H1 (cell line): ENCODE measurements at regions not wholly inside any gene's neighbourhood (a gene's known extent, or its start where the extent isn't known, plus 50 kb on each side); places are given as distances from the start of the nearest gene placed in this dataset.

ENCODE experiments used
- CTCF ChIA-PET: fragments of 300-600 bp; sonication (Branson Sonifier 250); formaldehyde crosslinking; loops from one replicate; lab custom pipeline; 2021; ENCODE audit not compliant: partially characterized antibody; lab: Charles Lee
- POLR2A ChIA-PET: fragments of 300-600 bp; sonication (Branson Sonifier 250); formaldehyde crosslinking; loops from one replicate; lab custom pipeline; 2021; ENCODE audit warnings: inconsistent platforms; ENCODE audit not compliant: partially characterized antibody; lab: Charles Lee
- DNase-seq, 2 experiments: peaks; one replicate each; pipeline versions ENCODE4 v3.0.0 to v3.0.0-alpha.2; 2010 to 2022; ENCODE audit warnings: low spot score in 2 of 2, low read depth in 1 of 2, mixed read lengths in 1 of 2
- FAIRE-seq: peaks from 2 replicates; lab custom pipeline; 2011; peaks lifted over from hg19 to GRCh38; lab: Jason Lieb, UNC
- H2AFZ ChIP-seq: 2 replicates; pipeline ENCODE4 v1.8.1; 2012; ENCODE audit warnings: low read length, inconsistent platforms
- H2AK5ac ChIP-seq: 2 replicates; pipeline ENCODE4 v1.6.1; 2013; ENCODE audit warnings: low read depth, low read length
- H2BK120ac ChIP-seq: replicated peaks from 2 replicates; pipeline ENCODE3; 2013; ENCODE audit warnings: low read depth, low read length, inconsistent platforms
- H2BK12ac ChIP-seq: 2 replicates; pipeline ENCODE4 v1.6.1; 2013; ENCODE audit warnings: low read depth, low read length
- H2BK15ac ChIP-seq: 2 replicates; pipeline ENCODE4 v1.6.1; 2013; ENCODE audit warnings: low read length
- H2BK20ac ChIP-seq: 2 replicates; pipeline ENCODE4 v1.6.1; 2013; ENCODE audit warnings: low read length
- H2BK5ac ChIP-seq: 2 replicates; pipeline ENCODE4 v1.6.1; 2013; ENCODE audit warnings: low read depth, low read length
- H3K14ac ChIP-seq: 2 replicates; pipeline ENCODE4 v1.6.1; 2013; ENCODE audit warnings: inconsistent platforms; ENCODE audit not compliant: insufficient read length
- H3K18ac ChIP-seq: 2 replicates; pipeline ENCODE4 v1.6.1; 2013; ENCODE audit warnings: low read length; ENCODE audit errors: extremely low read depth
- H3K23ac ChIP-seq: 2 replicates; pipeline ENCODE4 v1.6.1; 2013; ENCODE audit warnings: inconsistent platforms; ENCODE audit not compliant: insufficient read length
- H3K23me2 ChIP-seq: 2 replicates; pipeline ENCODE4 v1.6.1; 2013; ENCODE audit warnings: low read depth, low read length
- H3K27ac ChIP-seq: 2 replicates; pipeline ENCODE4 v1.6.1; 2011; ENCODE audit warnings: low read depth, low read length, inconsistent platforms
- H3K27me3 ChIP-seq, 4 experiments: replicated peaks in 1 of 4; 1 replicate in 1 of 4; 2 replicates in 3 of 4; pipeline versions ENCODE4 v1.6.1 to v1.8.1; 2011 to 2013; ENCODE audit warnings: low read length in 3 of 4, mild to moderate bottlenecking in 3 of 4, inconsistent platforms in 2 of 4, mixed read lengths in 2 of 4, moderate library complexity in 1 of 4; ENCODE audit not compliant: control insufficient read depth in 3 of 4, insufficient read depth in 3 of 4; ENCODE audit errors: extremely low read depth in 1 of 4
- H3K36me3 ChIP-seq, 4 experiments: 2 replicates each; pipeline versions ENCODE4 v1.6.1 to v1.8.1; 2011 to 2013; ENCODE audit warnings: mild to moderate bottlenecking in 4 of 4, low read length in 3 of 4, moderate library complexity in 2 of 4, control low read depth in 1 of 4, inconsistent platforms in 1 of 4; ENCODE audit not compliant: insufficient read depth in 4 of 4, control insufficient read depth in 2 of 4
- H3K4ac ChIP-seq: replicated peaks from 2 replicates; pipeline ENCODE3; 2013; ENCODE audit warnings: low read length, low read depth, mixed read lengths, inconsistent platforms; ENCODE audit not compliant: insufficient read length
- H3K4me1 ChIP-seq, 4 experiments: replicated peaks in 1 of 4; 1 replicate in 1 of 4; 2 replicates in 3 of 4; pipeline versions ENCODE4 v1.6.1 to v1.8.1; 2011 to 2013; ENCODE audit warnings: low read length in 3 of 4, inconsistent platforms in 2 of 4, mixed read lengths in 1 of 4; ENCODE audit not compliant: insufficient read depth in 4 of 4, control insufficient read depth in 3 of 4
- H3K4me2 ChIP-seq, 2 experiments: 2 replicates each; pipeline versions ENCODE4 v1.6.1 to v1.8.1; 2011 to 2013; ENCODE audit warnings: low read depth in 2 of 2, low read length in 2 of 2, control low read depth in 1 of 2, inconsistent platforms in 1 of 2, mild to moderate bottlenecking in 1 of 2; ENCODE audit not compliant: insufficient read depth in 1 of 2
- H3K4me3 ChIP-seq, 4 experiments: fragments of 200-600, 300-600 bp in 1 of 4; sonication (generic), shearing (Covaris generic), sonication (Bioruptor Twin) in 1 of 4; 2 replicates each; pipeline versions ENCODE4 v1.5.1 to v1.8.1; 2011 to 2016; ENCODE audit warnings: low read length in 4 of 4, low read depth in 3 of 4, control low read depth in 2 of 4, inconsistent platforms in 2 of 4, mild to moderate bottlenecking in 2 of 4, mixed read lengths in 1 of 4, moderate library complexity in 1 of 4; ENCODE audit not compliant: insufficient read depth in 2 of 4; ENCODE audit errors: extremely low read depth in 1 of 4
- H3K56ac ChIP-seq: replicated peaks from 2 replicates; pipeline ENCODE3; 2013; ENCODE audit warnings: low read depth, mild to moderate bottlenecking, mixed read lengths, low read length, inconsistent platforms; ENCODE audit not compliant: insufficient read length
- H3K79me1 ChIP-seq: 2 replicates; pipeline ENCODE4 v1.6.1; 2013; ENCODE audit warnings: low read depth, low read length, control low read depth
- H3K79me2 ChIP-seq, 2 experiments: 2 replicates each; pipeline versions ENCODE4 v1.6.1 to v1.8.1; 2012 to 2013; ENCODE audit warnings: low read length in 2 of 2, mild to moderate bottlenecking in 2 of 2, inconsistent platforms in 1 of 2; ENCODE audit not compliant: insufficient read depth in 2 of 2, control insufficient read depth in 1 of 2
- H3K9ac ChIP-seq, 4 experiments: replicated peaks in 1 of 4; 1 replicate in 1 of 4; 2 replicates in 3 of 4; pipeline versions ENCODE4 v1.6.1 to v1.8.1; 2011 to 2013; ENCODE audit warnings: low read depth in 3 of 4, low read length in 3 of 4, control low read depth in 2 of 4, mild to moderate bottlenecking in 2 of 4, moderate library complexity in 2 of 4, inconsistent platforms in 1 of 4; ENCODE audit errors: extremely low read depth in 1 of 4
- H3K9me3 ChIP-seq, 2 experiments: 2 replicates each; pipeline versions ENCODE4 v1.6.1 to v1.8.1; 2012 to 2013; ENCODE audit warnings: mild to moderate bottlenecking in 2 of 2, moderate library complexity in 2 of 2, control low read depth in 1 of 2, inconsistent platforms in 1 of 2, low read depth in 1 of 2, low read length in 1 of 2, mixed read lengths in 1 of 2; ENCODE audit not compliant: insufficient read depth in 2 of 2
- H4K20me1 ChIP-seq, 2 experiments: replicated peaks in 1 of 2; 2 replicates each; pipeline versions ENCODE3 to v1.8.1; 2011 to 2013; ENCODE audit warnings: inconsistent platforms in 2 of 2, low read length in 2 of 2, mild to moderate bottlenecking in 1 of 2; ENCODE audit not compliant: insufficient read depth in 2 of 2, control insufficient read depth in 1 of 2
- H4K5ac ChIP-seq: 2 replicates; pipeline ENCODE4 v1.6.1; 2013; ENCODE audit warnings: low read length, low read depth, mixed read lengths, inconsistent platforms; ENCODE audit not compliant: insufficient read length
- H4K8ac ChIP-seq: 2 replicates; pipeline ENCODE4 v1.8.0; 2013; ENCODE audit warnings: mild to moderate bottlenecking, moderate library complexity, low read length, inconsistent platforms; ENCODE audit not compliant: insufficient read depth; ENCODE audit errors: extremely low read depth
- H4K91ac ChIP-seq: replicated peaks from 2 replicates; pipeline ENCODE3; 2013; ENCODE audit warnings: low read length, mixed read lengths, inconsistent platforms; ENCODE audit not compliant: insufficient read length
- CREB1 ChIP-seq: IDR thresholded peaks from 2 replicates; pipeline ENCODE4 v1.6.1; 2012; ENCODE audit warnings: inconsistent platforms
- JUN ChIP-seq: IDR thresholded peaks from 2 replicates; pipeline ENCODE4 v1.6.1; 2011; ENCODE audit warnings: low read depth, mild to moderate bottlenecking, improper control_type of control experiment, low read length
- KDM1A ChIP-seq: fragments of 200-600, 300-600 bp; sonication (generic); IDR thresholded peaks from 2 replicates; pipeline ENCODE4 v1.7.1; 2016; ENCODE audit warnings: mild to moderate bottlenecking, low read length, borderline replicate concordance
- KDM4A ChIP-seq: IDR thresholded peaks from one replicate; pipeline ENCODE4 v1.7.1; 2012; ENCODE audit warnings: low read depth, mild to moderate bottlenecking, moderate library complexity, low read length, inconsistent platforms; ENCODE audit not compliant: severe bottlenecking
- NANOG ChIP-seq: IDR thresholded peaks from 2 replicates; pipeline ENCODE4 v1.6.1; 2011; ENCODE audit warnings: low read length, low read depth, mild to moderate bottlenecking, inconsistent platforms; ENCODE audit not compliant: insufficient read depth, poor library complexity, severe bottlenecking
- PHF8 ChIP-seq: fragments of 200-600 bp; sonication (generic); conservative IDR thresholded peaks from 2 replicates; pipeline ENCODE4 v1.7.1; 2012; ENCODE audit warnings: low read depth, mild to moderate bottlenecking, inconsistent platforms, low read length, moderate library complexity
- SAP30 ChIP-seq: fragments of 300-600 bp; sonication (generic); IDR thresholded peaks from 2 replicates; pipeline ENCODE4 v1.7.1; 2012; ENCODE audit warnings: low read length, moderate library complexity, mild to moderate bottlenecking, inconsistent platforms; ENCODE audit not compliant: insufficient read depth, insufficient replicate concordance
- SP1 ChIP-seq: IDR thresholded peaks from 2 replicates; pipeline ENCODE4 v1.6.1; 2011; ENCODE audit warnings: low read depth, low read length
- SP2 ChIP-seq: IDR thresholded peaks from 2 replicates; pipeline ENCODE4 v1.6.1; 2012; ENCODE audit warnings: mild to moderate bottlenecking, low read length, inconsistent platforms
- SUZ12 ChIP-seq: fragments of 200-600 bp; sonication (generic); IDR thresholded peaks from 2 replicates; pipeline ENCODE4 v1.6.1; 2012; ENCODE audit warnings: mild to moderate bottlenecking, inconsistent platforms, low read length, moderate library complexity, mixed read lengths
- YY1 ChIP-seq: IDR thresholded peaks from 2 replicates; pipeline ENCODE4 v1.6.1; 2011; ENCODE audit warnings: low read depth, mild to moderate bottlenecking, low read length
- WGBS, 2 experiments: shearing (Covaris generic) in 1 of 2; methylation state at CpG; one replicate each; pipeline versions ENCODE4 v1.1.6 to v1.1.7; 2013 to 2015; ENCODE audit warnings: low lambda C conversion rate in 2 of 2, mixed read lengths in 2 of 2, inconsistent platforms in 1 of 2, low coverage in 1 of 2, missing lambda C conversion rate in 1 of 2; ENCODE audit not compliant: insufficient replicate concordance in 2 of 2, insufficient coverage in 1 of 2, insufficient read length in 1 of 2; ENCODE audit errors: extremely low coverage in 1 of 2, missing lambda C conversion rate in 1 of 2; 5-methylcytosine and 5-hydroxymethylcytosine counted together
- TF ChIP-seq, protein P1 (sequence below), 3 experiments: IDR thresholded peaks; 1 replicate in 2 of 3; 2 replicates in 1 of 3; pipeline versions ENCODE4 v1.5.1 to v1.6.1; 2011; ENCODE audit warnings: low read length in 3 of 3, mild to moderate bottlenecking in 3 of 3, inconsistent platforms in 2 of 3, low read depth in 1 of 3, moderate library complexity in 1 of 3; ENCODE audit not compliant: insufficient read depth in 1 of 3; ENCODE audit errors: control extremely low read depth in 1 of 3

DNA sequence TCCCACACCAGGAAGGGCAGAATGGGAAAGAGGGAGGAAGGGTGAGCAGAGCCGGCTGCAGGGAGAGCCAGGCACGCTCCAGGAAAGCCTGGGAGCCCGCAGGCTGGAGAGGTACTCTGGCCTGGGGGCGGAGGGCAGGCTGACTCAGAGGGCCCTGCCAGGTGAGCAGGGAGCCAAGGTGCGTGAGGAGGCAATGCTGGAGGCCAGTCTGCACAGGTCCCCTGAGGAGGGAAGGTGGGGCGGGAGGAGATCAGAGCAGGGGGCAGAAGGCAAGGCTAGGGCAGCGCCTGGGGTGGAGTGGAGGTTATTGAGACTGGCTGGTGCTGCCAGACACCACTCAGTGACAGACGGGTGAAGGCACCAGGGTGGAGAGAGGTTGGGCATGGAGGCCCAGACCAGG, 385.0 kb downstream of the BCL11B start:
- FAIRE-seq (no peak), DNase-seq (no peak)
- H4K8ac ChIP-seq = no peak overlapping the region
- H2BK20ac ChIP-seq = 0 out of 2 replicates have a peak overlapping the region, but pooled peaks have one; percentile 48
- H2BK12ac ChIP-seq = no peak overlapping the region; the same call in 1 of the 2 replicates
- H3K4me3 ChIP-seq = no peak overlapping the region
- H3K18ac ChIP-seq = 0 out of 2 replicates have a peak overlapping the region, but pooled peaks have one; percentile 24
- H3K79me1 ChIP-seq = no peaks in the 10 kb centered on the region
- POLR2A ChIA-PET = no interaction called here
- no peaks in the 10 kb centered on the region for H3K23me2 ChIP-seq
- no peaks in the 10 kb centered on the region for H3K79me2 ChIP-seq
- no peak overlapping the region; the same call in 1 of the 2 replicates for H2BK5ac ChIP-seq
- no peak overlapping the region for H3K4ac ChIP-seq
- H3K36me3 ChIP-seq = no peaks in the 10 kb centered on the region
- no peak overlapping the region for H3K9ac ChIP-seq
- no peak overlapping the region for H4K91ac ChIP-seq
- H3K27me3 ChIP-seq = no peaks in the 10 kb centered on the region
- no peak overlapping the region for H3K14ac ChIP-seq
- H3K56ac ChIP-seq = no peak overlapping the region
- peaks cover 0 to 7% (median 3%) of the 10 kb centered on the region in 4 experiments; a peak in 1 of 7 replicates for H3K4me1 ChIP-seq
- no peak overlapping the region for H2BK15ac ChIP-seq
- no peak overlapping the region for H2AK5ac ChIP-seq
- CTCF ChIA-PET = no interaction called here
- no peak overlapping the region for H2AFZ ChIP-seq
- no peak overlapping the region for H4K5ac ChIP-seq
- 88% methylated on average over 8 of the region's 8 CpGs; no CpG with 5 or more reads in 1 of the 2 experiments for WGBS, 2 experiments
- H3K23ac ChIP-seq = no peak overlapping the region
- H3K4me2 ChIP-seq = no peak overlapping the region
- no peak overlapping the region for H3K27ac ChIP-seq
- H2BK120ac ChIP-seq = no peak overlapping the region
- no peaks in the 10 kb centered on the region for H4K20me1 ChIP-seq
- H3K9me3 ChIP-seq = peaks cover 4 to 5% of the 10 kb centered on the region in 2 experiments; a peak in 2 of 4 replicates
- TF ChIP-seq CREB1 = no peak
- no peak for TF ChIP-seq NANOG
- no peak for TF ChIP-seq SP2
- no peak for TF ChIP-seq SUZ12
- no peak for TF ChIP-seq SP1
- no peak for TF ChIP-seq PHF8
- TF ChIP-seq JUN = no peak
- no peak for TF ChIP-seq KDM4A
- no peak for TF ChIP-seq YY1
- TF ChIP-seq, protein P1, sequence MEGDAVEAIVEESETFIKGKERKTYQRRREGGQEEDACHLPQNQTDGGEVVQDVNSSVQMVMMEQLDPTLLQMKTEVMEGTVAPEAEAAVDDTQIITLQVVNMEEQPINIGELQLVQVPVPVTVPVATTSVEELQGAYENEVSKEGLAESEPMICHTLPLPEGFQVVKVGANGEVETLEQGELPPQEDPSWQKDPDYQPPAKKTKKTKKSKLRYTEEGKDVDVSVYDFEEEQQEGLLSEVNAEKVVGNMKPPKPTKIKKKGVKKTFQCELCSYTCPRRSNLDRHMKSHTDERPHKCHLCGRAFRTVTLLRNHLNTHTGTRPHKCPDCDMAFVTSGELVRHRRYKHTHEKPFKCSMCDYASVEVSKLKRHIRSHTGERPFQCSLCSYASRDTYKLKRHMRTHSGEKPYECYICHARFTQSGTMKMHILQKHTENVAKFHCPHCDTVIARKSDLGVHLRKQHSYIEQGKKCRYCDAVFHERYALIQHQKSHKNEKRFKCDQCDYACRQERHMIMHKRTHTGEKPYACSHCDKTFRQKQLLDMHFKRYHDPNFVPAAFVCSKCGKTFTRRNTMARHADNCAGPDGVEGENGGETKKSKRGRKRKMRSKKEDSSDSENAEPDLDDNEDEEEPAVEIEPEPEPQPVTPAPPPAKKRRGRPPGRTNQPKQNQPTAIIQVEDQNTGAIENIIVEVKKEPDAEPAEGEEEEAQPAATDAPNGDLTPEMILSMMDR (IDR thresholded peaks at IDR 0.05; ENCODE audit: control extremely low read depth in 1 of 3, insufficient read depth in 1 of 3, low read depth in 1 of 3, low read length in 3 of 3) = no peak
- no peak for TF ChIP-seq SAP30
- TF ChIP-seq KDM1A = no peak
